ENCODE measurements at regions not wholly inside any gene's neighbourhood (a gene's known extent, or its start where the extent isn't known, plus 50 kb on each side); places are given as distances from the start of the nearest gene placed in this dataset.

DNA sequence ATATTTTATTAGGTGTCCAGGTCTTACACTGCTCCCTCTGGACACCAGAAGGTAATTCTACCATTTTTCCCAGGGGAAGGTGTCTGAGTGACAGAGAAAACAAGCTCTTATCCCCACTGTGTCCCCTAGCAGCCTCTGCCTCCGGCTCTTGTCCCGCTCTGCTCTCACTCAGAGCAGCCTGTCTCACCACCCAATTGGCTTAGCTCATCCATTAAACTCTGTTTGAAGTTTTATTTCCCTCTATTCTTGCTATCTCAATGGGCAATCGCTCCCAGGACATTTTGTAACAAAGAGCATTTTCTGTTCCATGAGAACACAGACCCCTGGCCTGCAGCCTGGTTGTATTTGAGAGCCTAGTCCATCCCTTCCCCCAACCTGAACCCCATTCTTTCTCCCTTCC, 90.6 kb upstream of the LDAH start:
- DNase-seq: no peak

DNA sequence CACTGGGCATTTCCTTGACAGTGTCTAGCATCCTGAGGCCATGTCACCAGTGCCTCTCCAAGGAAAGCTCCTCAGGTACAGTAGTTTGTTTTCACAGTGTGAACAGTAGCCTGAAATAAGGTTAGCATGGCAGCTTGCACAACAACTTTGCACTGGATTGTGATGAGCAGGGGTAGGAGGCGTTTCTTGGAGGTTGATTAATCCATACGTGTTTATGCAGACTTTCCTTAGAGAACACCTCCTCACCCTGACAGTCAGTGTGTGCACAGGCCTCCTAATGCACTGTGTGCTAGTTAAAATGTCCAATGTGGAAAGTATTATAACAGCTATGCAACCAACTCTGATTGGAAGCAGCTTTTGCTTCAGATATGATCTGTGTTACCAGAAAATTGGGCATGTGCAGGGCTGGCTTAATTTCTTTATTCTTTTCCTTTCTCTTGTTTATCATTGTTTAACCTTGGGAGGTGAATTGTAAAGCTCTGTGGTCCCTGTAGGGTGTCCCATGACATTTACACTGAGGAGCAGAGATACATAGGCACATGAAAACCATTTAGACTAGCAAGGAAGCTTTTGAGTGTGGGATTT, 77.2 kb upstream of the LDAH start:
- no peak for DNase-seq

DNA sequence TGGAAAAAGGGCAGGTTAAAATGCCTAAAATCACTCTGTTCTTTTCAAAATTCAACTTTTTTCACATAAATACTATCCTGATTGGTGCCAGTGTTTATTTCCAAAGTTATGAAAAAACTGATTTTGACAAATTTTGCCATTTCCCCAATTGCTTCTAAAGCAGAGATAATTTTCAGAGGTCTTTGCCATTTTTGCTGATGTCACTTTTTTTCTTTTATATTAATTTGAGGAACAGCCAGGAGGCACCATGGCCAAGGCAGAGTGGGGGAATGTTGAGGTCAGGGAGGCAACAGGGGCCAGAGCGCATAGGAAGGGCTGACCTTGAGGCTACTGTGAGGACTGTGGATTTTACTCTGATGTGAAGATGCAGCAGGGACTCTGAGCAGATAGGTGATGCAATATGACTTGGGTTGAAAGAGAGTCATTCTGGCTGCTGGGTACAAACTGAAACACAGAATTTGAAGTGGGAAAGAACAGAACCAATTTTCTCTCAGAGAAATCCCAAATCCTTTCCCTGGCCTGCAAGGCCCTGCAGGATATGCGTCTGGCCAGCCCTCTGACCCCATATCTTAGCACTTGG, 75.1 kb upstream of the LDAH start:
- DNase-seq: no peak

DNA sequence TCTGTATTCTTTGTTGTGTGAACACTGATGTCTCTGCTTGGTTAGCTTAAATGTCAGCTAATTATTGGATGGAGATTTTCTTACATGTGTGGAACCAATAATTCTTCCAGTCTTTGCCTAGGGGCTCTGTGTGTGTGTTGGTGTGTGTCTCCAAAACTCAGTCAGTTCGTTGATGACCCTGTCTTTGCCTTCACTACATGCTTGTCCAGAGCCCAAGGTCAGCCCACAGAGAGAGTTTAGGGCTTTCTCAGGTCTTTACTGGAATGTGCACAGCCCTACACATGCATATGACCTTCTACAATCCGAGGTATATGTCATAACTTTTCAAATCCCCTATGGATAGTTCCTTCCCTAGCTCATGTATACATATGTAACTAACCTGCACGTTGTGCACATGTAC, 74.1 kb upstream of the LDAH start:
- DNase-seq: no peak

DNA sequence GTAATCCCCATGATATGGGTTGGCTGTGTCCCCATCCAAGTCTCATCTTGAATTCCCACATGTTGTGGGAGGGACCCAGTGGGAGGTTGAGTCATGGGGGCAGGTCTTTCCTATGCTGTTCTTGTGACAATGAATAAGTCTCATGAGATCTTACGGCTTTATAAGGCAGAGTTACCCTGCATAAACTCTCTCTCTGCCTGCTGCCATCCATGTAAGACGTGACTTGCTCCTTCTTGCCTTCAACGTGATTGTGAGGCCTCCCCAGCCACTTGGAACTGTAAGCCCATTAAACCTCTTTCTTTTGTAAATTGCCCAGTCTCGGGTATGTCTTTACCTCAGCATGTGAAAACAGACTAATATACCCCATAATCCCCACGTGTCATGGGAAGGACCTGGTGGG, 61.9 kb upstream of the LDAH start:
- no peak for DNase-seq

DNA sequence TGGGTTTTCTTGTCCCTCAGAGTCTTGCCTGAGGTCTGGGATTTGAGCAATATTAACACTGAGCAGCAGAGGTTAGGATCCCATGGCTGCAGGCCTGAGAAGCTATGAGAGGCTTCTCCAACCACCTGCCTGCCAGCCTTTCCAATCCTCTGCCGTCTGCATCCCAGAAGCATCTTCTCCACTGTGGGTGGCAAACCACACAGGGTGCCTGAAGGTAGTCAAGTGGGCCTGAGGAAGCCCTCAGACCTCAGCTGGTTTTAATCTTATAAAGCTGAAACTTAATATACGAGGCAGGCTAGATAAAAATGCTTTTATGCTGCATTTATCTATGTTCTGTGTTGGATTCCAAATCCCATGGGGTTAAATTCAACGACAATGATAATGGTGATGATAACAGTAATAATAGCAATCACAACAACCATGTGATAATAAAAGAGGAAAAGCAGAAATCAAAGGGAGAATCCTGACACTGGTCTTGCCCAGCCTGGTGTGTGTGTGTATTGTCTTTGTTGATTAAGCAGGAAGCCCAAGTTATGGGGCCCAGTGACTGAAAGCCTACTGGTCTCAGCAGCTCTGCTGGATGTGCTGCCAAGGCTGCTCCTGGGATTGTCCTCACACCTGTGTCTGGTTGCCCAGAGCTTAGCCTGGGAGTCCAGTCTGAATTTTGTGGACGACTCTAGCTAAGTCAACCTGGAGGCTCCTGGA, 59.7 kb upstream of the LDAH start:
- no peak for DNase-seq

DNA sequence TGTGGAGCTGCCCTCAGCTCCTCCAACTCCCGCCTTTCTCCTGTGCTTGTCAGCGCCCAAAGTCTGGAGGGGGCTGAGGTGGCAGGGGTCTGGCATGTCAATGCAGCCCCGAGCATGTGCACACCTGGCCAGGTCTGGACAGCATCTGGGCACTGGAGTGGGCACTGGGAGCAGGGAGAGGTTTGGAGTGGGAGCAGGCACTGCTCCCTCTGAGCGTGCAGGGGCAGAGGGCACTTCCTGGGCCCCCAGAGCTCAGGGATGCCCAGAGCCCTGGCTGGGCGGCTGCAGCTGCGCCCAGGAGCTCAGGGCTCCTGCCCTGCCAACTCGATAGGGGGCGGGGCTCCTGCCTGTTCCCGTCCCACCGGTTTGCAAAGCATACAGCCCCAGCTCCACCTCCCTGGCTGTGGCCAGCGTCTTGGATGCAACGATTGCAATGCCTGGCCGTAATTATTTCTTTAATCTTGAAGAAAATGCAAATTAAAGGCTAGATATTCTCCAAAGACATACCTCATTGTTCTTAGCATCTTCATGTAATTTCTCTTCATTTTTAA, 57.4 kb upstream of the LDAH start:
- no peak for DNase-seq

DNA sequence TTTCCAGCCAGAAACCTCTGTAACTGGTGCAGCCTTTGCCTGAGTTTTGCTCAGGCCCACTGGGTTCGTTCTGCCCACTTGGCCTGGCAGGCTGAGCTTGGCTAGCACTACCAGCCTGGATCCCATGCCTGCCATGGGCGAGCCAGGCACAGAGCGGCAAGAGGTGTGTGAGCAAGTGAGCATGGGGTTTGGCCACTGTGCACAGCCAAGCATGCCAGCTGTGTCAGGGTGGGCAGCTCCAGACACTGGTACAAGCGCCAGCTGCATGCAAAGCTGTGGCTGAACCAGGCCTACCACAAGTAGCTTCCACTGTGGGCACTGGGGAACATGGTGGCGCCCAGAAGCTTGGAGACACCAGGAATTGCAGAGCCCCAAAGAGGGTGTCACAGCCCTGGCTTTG, 56.3 kb upstream of the LDAH start:
- no peak for DNase-seq

DNA sequence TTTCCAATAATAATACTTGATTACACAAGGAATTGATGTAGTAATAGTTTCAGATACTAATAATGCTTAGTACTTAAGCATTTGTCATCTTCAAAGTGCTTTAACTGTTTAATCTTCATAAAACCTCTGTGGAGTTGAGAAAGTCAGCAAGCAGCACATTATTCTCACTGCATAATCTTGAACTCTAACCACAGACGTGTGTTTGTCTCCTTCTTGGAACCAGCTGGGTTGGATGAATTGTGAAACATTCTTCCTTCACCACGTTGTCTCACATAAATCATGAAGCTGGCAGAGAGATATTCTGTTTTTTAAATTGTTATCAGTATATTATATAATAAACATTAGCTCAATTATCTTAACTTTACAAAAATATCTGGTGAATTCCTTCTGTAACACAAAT, 55.1 kb upstream of the LDAH start:
- DNase-seq: no peak

All from NCI-H82 (cell line).